HepG2 (cell line): ENCODE measurements at regions not wholly inside any gene's neighbourhood (a gene's known extent, or its start where the extent isn't known, plus 50 kb on each side); places are given as distances from the start of the nearest gene placed in this dataset.

Experiments used
- MAFF ChIP-seq: IDR thresholded peaks from 2 replicates; pipeline ENCODE4 v1.6.1; 2011; ENCODE audit warnings: low read depth, low read length, improper control_type of control experiment
- POLR2A ChIP-seq, 2 experiments: IDR thresholded peaks; 2 replicates each; pipeline ENCODE4 v1.6.1; 2011; ENCODE audit warnings: low read depth in 2 of 2, low read length in 2 of 2, mild to moderate bottlenecking in 1 of 2, moderate library complexity in 1 of 2; ENCODE audit not compliant: insufficient read depth in 1 of 2

- TF ChIP-seq MAFF (no peak), POLR2A (IDR thresholded peaks at IDR 0.05; ENCODE audit: insufficient read depth in 1 of 2, low read depth in 2 of 2, low read length in 2 of 2) (no peak)
These were observed 417.6 kb upstream of the MAOA start for GRCh38 chrX:43238461-43238945.
